Neuron (in vitro differentiated cells): ENCODE measurements at regions not wholly inside any gene's neighbourhood (a gene's known extent, or its start where the extent isn't known, plus 50 kb on each side); places are given as distances from the start of the nearest gene placed in this dataset.

Source experiments
- H2AFZ ChIP-seq: one replicate; pipeline ENCODE4 v1.6.1; 2013; ENCODE audit warnings: low read depth, mild to moderate bottlenecking, inconsistent platforms, low read length, moderate library complexity
- H3K27me3 ChIP-seq: one replicate; pipeline ENCODE4 v1.6.1; 2013; ENCODE audit warnings: low read length; ENCODE audit not compliant: insufficient read depth
- H3K36me3 ChIP-seq: one replicate; pipeline ENCODE4 v1.6.1; 2013; ENCODE audit warnings: low read length; ENCODE audit not compliant: insufficient read depth
- H3K4me1 ChIP-seq: one replicate; pipeline ENCODE4 v1.6.1; 2013; ENCODE audit warnings: low read length; ENCODE audit not compliant: insufficient read depth
- H3K4me3 ChIP-seq: 2 replicates; pipeline ENCODE4 v1.5.1; 2013; ENCODE audit warnings: mild to moderate bottlenecking, low read length, moderate library complexity
- H3K9me3 ChIP-seq: one replicate; pipeline ENCODE4 v1.6.1; 2013; ENCODE audit warnings: low read length

DNA sequence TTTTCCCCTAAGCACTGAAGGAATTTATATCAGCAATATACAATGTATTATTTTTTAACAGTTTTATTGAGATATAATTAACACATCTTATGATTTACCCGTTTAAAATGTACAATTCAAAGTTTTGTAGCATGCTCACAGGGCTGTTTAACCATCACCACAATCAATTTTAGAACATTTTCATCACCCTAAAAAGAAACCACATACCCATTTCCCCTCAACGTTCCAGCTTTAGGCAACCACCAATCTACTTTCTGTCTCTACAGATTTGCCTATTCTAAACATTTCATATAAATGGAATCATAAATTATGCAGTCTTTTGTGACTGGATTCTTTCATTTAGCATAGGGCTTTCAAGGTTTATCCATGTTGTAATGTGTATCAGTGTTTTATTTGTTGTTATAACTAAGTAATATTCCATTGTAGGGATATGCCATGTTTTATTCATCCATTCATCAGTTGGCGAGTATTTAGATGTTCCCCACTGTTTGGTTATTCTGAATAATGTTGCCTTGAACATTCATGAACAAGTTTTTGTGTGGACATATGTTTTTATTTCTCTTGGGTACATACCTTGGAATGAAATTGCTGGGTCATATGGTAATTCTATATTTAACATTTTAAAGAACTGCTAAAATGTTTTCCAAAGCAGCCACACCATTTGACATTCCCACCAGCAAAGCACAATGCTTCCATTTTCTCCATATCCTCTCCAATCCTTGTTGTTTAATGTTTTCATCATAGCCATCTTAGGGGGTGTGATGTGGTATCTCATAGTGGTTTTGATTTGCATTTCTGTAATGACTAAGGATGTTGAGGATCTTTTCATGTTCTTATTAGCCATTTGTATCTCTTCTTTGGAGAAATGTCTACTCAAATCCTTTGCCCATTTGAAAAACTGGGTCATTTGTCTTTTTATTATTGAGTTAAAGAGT, 188.5 kb downstream of the TM2D1 start:
- H3K27me3 ChIP-seq: no peaks in the 10 kb centered on the region
- no peaks in the 10 kb centered on the region for H3K36me3 ChIP-seq
- no peaks in the 10 kb centered on the region for H3K9me3 ChIP-seq
- no peaks in the 10 kb centered on the region for H3K4me1 ChIP-seq
- no peak overlapping the region for H2AFZ ChIP-seq
- no peak overlapping the region for H3K4me3 ChIP-seq

DNA sequence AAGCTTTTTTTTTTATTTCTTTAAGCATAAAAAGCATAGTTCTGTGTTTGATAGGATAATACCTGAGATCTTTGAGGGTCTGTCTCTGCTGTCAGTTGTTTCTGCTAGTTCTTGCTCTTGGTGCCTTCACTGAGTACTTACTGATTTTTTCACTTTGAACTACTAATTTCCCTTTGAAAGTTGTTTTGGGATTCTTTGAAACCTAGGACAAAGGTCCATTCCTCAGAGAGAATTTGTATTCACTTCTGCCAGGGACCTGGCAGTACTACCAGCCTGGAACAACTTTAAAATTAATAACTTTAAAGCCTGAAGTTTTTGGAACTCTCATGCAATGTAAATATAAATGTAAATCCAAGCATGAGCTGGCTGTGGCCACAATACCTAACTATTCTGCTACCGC, 190.1 kb downstream of the TM2D1 start:
- H3K36me3 ChIP-seq: no peaks in the 10 kb centered on the region
- H3K9me3 ChIP-seq: no peaks in the 10 kb centered on the region
- no peak overlapping the region for H2AFZ ChIP-seq
- H3K4me1 ChIP-seq: no peaks in the 10 kb centered on the region
- no peaks in the 10 kb centered on the region for H3K27me3 ChIP-seq
- no peak overlapping the region for H3K4me3 ChIP-seq

DNA sequence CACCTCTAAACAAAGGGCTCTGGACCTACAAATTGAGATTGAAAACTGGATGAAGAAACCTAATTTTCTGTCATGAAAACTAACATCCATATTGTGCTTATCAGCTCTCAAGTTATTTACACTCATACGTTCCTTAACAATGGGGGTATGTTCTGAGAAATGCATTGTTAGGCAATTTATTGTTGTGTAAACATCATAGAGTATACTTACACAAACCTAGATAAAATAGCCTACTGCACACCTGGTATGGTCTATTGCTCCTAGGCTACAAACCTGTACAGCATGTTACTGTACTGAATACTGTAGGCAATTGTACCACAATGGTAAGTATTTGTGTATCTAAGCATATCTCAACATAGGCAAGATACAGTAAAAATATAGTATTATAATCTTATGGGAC, 191.4 kb downstream of the TM2D1 start:
- no peaks in the 10 kb centered on the region for H3K4me1 ChIP-seq
- no peaks in the 10 kb centered on the region for H3K36me3 ChIP-seq
- no peak overlapping the region for H2AFZ ChIP-seq
- H3K4me3 ChIP-seq: no peak overlapping the region
- no peaks in the 10 kb centered on the region for H3K9me3 ChIP-seq
- no peaks in the 10 kb centered on the region for H3K27me3 ChIP-seq

DNA sequence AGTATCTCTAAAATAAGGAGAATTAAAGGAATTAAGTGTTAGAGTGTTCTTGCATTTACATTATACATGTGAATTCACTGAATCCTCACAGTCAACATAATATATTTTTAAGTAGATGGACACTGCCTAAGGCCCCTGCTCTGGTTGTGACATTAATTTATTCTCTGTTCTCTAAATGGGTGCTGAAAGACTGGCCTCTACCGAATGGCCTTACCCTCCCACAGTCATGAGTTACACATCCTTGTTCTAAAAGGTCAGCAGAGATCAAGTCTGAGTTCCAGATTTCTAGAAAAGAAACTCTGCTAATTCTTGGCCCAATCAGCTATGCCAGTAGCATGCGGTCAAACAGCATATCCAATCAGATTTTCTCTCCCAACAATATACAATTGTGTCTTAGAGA, 193.2 kb downstream of the TM2D1 start:
- no peak overlapping the region for H2AFZ ChIP-seq
- H3K9me3 ChIP-seq: no peaks in the 10 kb centered on the region
- H3K27me3 ChIP-seq: no peaks in the 10 kb centered on the region
- H3K4me1 ChIP-seq: no peaks in the 10 kb centered on the region
- H3K36me3 ChIP-seq: no peaks in the 10 kb centered on the region
- H3K4me3 ChIP-seq: no peak overlapping the region

DNA sequence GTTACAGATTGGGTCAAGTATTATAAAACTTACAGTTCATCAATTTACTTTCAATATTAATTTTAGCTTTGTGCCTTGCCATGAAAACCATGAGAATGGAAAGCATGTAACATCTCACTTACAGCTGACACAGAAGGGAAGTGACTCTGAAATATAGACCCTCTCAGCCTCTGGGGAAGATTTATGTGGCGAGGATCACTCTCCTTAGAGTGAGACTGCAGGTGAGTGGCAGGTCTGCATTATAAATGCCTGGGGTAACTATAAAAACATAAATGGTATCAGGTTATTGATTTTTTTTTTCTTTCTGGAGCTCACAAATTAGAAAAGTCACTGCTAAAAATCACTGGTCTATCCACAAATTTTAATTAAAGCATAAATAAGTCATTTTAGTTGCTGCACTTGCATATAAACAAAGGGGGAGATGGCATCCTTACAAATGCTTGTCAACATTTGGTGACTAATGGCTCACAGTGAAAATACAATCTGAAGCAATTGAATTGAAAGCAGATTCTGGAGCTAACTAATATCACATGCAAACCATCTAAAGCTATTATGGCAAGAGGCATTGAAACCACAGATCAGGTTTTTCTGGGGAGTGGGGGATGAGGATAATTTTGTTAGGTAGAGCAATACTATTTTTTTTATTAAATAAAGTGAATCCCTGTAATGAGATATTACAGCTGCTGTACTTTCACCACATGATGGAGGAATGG, 200.9 kb downstream of the TM2D1 start:
- H3K36me3 ChIP-seq: no peaks in the 10 kb centered on the region
- no peaks in the 10 kb centered on the region for H3K4me1 ChIP-seq
- no peaks in the 10 kb centered on the region for H3K27me3 ChIP-seq
- no peak overlapping the region for H3K4me3 ChIP-seq
- H3K9me3 ChIP-seq: no peaks in the 10 kb centered on the region
- no peak overlapping the region for H2AFZ ChIP-seq

DNA sequence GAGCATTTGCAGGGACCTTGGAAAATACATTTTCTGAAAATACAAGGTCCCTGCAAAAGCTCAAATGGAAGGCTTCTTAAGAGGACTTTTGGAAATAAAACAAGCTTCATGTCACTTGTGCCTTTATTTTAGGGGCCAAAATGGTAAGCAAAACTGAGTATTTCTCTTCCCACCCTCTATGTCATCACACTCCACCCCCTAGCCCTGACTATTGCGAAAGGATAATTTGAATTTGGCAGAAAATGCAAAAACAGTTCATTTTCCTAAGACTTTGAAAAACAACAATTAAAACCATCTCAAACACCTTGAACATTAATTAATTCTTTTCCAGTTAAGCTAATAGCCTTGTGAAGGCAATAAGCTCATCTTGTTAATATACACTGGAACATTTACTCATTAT, 201.7 kb downstream of the TM2D1 start:
- Histone ChIP-seq H3K9me3 (no peaks in the 10 kb centered on the region), H3K27me3 (no peaks in the 10 kb centered on the region), H3K4me1 (no peaks in the 10 kb centered on the region), H3K36me3 (no peaks in the 10 kb centered on the region), H3K4me3 (no peak overlapping the region), H2AFZ (no peak overlapping the region)

DNA sequence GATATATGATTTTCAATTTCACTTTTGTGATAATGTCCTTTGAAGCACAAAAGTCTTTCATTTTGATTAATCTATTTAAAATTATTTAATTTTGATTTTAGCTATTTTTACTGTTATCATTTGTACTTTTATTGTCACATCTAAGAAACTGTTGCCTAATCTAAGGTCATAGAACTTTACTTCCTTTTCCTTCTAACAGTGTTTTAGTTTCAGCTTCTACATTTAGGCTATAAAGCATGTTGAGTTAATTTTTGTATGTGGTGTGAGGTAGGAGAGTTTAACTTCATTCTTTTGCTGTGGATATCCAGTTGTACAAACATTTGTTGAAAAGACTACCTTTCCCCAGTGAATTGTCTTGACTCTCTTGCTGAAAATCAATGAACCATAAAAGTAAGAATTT, 204.5 kb downstream of the TM2D1 start:
- H3K27me3 ChIP-seq: no peaks in the 10 kb centered on the region
- H3K36me3 ChIP-seq: no peaks in the 10 kb centered on the region
- no peak overlapping the region for H3K4me3 ChIP-seq
- no peaks in the 10 kb centered on the region for H3K9me3 ChIP-seq
- H2AFZ ChIP-seq: no peak overlapping the region
- no peaks in the 10 kb centered on the region for H3K4me1 ChIP-seq

DNA sequence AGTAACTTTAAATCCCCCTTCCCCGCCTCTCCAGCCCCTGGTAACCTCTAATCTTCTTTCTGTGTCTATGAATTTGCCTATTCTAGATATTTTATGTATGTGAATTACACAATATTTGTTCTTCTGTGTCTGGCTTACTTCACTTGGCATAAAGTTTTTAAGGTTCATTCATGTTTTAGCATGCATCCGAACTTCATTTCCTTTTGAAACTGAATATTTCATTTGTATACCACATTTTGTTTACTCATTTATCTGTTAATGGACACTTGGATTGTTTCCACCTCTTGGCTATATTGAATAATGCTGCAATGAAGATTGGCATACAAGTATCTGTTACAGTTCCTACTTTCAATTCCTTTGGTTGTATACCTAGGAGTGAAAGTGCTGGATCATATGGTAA, 205.3 kb downstream of the TM2D1 start:
- H3K36me3 ChIP-seq: no peaks in the 10 kb centered on the region
- H3K9me3 ChIP-seq: no peaks in the 10 kb centered on the region
- no peak overlapping the region for H3K4me3 ChIP-seq
- H2AFZ ChIP-seq: no peak overlapping the region
- no peaks in the 10 kb centered on the region for H3K27me3 ChIP-seq
- no peaks in the 10 kb centered on the region for H3K4me1 ChIP-seq

DNA sequence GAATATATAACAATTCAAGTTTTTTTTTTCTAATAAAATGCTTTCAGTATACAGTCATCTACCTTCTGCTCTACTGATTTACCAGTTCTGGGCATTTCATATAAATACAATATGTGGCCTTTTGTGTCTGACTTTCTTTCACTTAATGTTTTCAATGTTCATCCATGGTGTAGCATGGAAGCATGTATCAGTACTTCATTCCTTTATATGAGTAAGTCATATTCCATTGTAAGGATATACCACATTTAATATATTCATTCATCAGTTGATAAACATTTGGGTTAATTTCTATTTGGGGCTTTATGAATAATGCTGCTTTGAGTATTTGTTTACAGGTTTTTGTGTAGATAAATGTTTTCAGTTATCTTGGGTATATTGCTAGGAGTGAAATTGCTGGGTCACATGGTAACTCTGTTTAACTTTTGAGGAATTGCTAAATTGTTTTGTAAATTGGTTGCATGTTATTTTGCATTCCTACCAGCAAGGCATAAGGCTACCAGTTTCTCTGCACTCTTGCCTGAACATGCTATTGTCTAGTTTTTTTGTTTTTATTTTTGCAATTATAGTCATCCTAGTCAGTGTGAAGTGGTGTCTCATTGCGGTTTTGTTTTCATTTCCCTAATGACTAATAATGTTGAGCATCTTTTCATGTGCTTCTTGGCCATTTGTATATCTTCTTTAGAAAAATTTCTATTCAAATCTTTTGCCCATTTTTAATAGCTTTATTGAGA, 206.1 kb downstream of the TM2D1 start:
- no peaks in the 10 kb centered on the region for H3K9me3 ChIP-seq
- no peaks in the 10 kb centered on the region for H3K36me3 ChIP-seq
- no peak overlapping the region for H3K4me3 ChIP-seq
- H3K4me1 ChIP-seq: no peaks in the 10 kb centered on the region
- H2AFZ ChIP-seq: no peak overlapping the region
- no peaks in the 10 kb centered on the region for H3K27me3 ChIP-seq

DNA sequence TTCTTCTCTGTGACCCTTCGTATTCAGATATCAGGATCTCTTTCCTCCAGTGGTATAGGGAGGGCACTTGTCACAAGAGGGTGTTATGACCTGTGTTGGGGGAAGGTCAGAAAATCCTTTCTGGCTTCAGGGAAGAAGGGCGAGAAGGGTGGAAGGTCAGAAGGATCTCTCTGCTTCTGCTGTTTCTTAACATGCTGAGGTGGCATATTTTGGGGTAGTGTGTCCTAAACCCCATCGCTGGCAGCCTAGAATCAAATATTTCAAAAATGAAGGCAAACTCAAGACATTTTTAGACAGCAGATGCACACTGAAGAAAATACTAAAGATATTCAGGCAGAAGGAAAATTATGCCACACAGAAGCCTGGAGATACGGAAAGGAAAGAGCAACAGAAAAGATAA, 207.6 kb downstream of the TM2D1 start:
- Histone ChIP-seq H2AFZ (no peak overlapping the region), H3K4me3 (no peak overlapping the region), H3K36me3 (no peaks in the 10 kb centered on the region), H3K4me1 (no peaks in the 10 kb centered on the region), H3K27me3 (no peaks in the 10 kb centered on the region), H3K9me3 (no peaks in the 10 kb centered on the region)

DNA sequence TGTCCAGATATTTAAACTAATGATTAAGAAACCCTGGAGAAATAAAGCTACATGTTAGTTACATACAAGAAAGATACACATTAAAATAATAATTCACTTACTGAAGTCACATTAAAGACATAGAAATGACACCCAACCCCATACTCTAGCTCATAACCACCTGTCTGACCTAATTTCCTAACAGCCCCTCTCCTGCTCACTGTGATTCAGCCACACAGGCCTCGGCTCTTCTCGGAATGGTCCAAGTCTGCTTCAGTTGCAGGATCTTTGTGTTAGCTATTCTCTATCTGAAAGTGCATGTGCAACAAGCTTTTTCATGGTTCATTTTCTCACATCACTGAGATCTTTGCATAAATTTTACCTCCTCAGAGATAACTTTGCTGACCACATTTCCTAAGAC, 209.8 kb downstream of the TM2D1 start:
- no peaks in the 10 kb centered on the region for H3K9me3 ChIP-seq
- no peak overlapping the region for H3K4me3 ChIP-seq
- no peaks in the 10 kb centered on the region for H3K27me3 ChIP-seq
- no peaks in the 10 kb centered on the region for H3K36me3 ChIP-seq
- H3K4me1 ChIP-seq: no peaks in the 10 kb centered on the region
- H2AFZ ChIP-seq: no peak overlapping the region
